ENCODE measurements at regions not wholly inside any gene's neighbourhood (a gene's known extent, or its start where the extent isn't known, plus 50 kb on each side); places are given as distances from the start of the nearest gene placed in this dataset.

DNA sequence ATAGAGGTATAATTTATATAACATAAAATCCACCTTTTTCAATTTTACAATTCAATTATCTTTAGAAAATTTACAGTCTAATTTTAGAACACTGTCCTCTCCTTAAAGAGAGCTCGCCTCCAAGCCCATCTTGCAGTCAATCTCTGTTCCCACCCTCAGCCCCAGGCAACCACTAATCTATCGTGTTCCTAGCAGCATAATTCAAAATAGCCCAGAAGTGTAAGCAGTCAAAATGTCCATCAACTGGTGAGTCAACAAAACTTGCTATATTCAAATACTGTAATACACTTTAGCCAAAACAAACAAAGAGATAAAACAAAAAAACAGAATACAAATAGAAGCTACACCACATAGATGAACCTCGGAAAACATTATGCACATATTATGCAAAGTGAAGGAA, 1006.8 kb upstream of the EEF2KMT start:
- no peak for DNase-seq (ENCODE audit: extremely low spot score)
- ChIA-PET POLR2A (no interaction called here), CTCF (interaction anchor here (0.6 kb wide), 1 partner anchor 985 kb away, joined by 3 read pairs; no protein-coding TSS in a partner anchor)
- no peak for TF ChIP-seq LEF1 (IDR thresholded peaks at IDR 0.05; ENCODE audit: borderline replicate concordance)
- no peak for TF ChIP-seq ELF4 (IDR thresholded peaks at IDR 0.05)
- no peak for TF ChIP-seq SP1 (IDR thresholded peaks at IDR 0.05)
- TF ChIP-seq HDGF (IDR thresholded peaks at IDR 0.05; ENCODE audit: borderline replicate concordance): no peak
- no peak for TF ChIP-seq NFRKB (IDR thresholded peaks at IDR 0.05)
- no peak for TF ChIP-seq FOXM1 (IDR thresholded peaks at IDR 0.05; ENCODE audit: borderline replicate concordance)
- no peak for TF ChIP-seq FOXK2 (IDR thresholded peaks at IDR 0.05)
- no peak for TF ChIP-seq SUZ12 (IDR thresholded peaks at IDR 0.05)
- no peak for TF ChIP-seq FOXA1 (IDR thresholded peaks at IDR 0.05)
- no peak for TF ChIP-seq L3MBTL2 (conservative IDR thresholded peaks at IDR 0.05)
- no peak for TF ChIP-seq TARDBP (IDR thresholded peaks at IDR 0.05)
- no peak for TF ChIP-seq ZNF384 (IDR thresholded peaks at IDR 0.05)
- TF ChIP-seq CTBP1 (IDR thresholded peaks at IDR 0.05; ENCODE audit: borderline replicate concordance): no peak
- TF ChIP-seq, protein P1, sequence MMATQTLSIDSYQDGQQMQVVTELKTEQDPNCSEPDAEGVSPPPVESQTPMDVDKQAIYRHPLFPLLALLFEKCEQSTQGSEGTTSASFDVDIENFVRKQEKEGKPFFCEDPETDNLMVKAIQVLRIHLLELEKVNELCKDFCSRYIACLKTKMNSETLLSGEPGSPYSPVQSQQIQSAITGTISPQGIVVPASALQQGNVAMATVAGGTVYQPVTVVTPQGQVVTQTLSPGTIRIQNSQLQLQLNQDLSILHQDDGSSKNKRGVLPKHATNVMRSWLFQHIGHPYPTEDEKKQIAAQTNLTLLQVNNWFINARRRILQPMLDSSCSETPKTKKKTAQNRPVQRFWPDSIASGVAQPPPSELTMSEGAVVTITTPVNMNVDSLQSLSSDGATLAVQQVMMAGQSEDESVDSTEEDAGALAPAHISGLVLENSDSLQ (IDR thresholded peaks at IDR 0.05): no peak
- TF ChIP-seq ARNT (IDR thresholded peaks at IDR 0.05): no peak
- TF ChIP-seq BHLHE40 (IDR thresholded peaks at IDR 0.05; ENCODE audit: borderline replicate concordance): no peak

DNA sequence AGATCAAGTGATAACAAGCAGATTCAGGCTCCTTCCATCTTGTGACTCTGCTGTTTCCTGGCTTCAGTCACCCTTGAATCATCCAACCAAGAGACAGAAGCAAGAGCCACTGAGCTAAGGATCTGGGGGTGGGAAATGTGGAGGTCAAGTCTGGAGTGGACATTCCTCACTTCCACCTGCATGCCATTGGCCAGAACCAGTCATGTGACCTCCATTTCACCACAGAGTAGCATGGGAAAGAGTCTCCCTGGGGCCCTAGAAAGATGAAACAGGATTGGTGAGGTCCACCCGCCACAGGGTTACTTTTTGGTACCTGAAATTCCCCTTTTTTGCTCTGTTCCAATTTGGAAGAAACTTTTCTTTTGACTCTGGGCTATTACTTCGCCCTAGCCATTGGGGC, 1006.0 kb upstream of the EEF2KMT start:
- CTCF ChIA-PET: no interaction called here
- TF ChIP-seq L3MBTL2 (conservative IDR thresholded peaks at IDR 0.05): no peak
- no peak for TF ChIP-seq ELF4 (IDR thresholded peaks at IDR 0.05)
- no peak for TF ChIP-seq FOXA1 (IDR thresholded peaks at IDR 0.05)
- TF ChIP-seq FOXK2 (IDR thresholded peaks at IDR 0.05): no peak
- no peak for TF ChIP-seq SUZ12 (IDR thresholded peaks at IDR 0.05)
- TF ChIP-seq ZNF384 (IDR thresholded peaks at IDR 0.05): no peak
- TF ChIP-seq TARDBP (IDR thresholded peaks at IDR 0.05): no peak
- no peak for TF ChIP-seq BHLHE40 (IDR thresholded peaks at IDR 0.05; ENCODE audit: borderline replicate concordance)
- TF ChIP-seq HDGF (IDR thresholded peaks at IDR 0.05; ENCODE audit: borderline replicate concordance): no peak
- no peak for TF ChIP-seq NFRKB (IDR thresholded peaks at IDR 0.05)
- TF ChIP-seq ARNT (IDR thresholded peaks at IDR 0.05): no peak
- no peak for TF ChIP-seq SP1 (IDR thresholded peaks at IDR 0.05)
- no peak for DNase-seq (ENCODE audit: extremely low spot score)
- POLR2A ChIA-PET: no interaction called here

DNA sequence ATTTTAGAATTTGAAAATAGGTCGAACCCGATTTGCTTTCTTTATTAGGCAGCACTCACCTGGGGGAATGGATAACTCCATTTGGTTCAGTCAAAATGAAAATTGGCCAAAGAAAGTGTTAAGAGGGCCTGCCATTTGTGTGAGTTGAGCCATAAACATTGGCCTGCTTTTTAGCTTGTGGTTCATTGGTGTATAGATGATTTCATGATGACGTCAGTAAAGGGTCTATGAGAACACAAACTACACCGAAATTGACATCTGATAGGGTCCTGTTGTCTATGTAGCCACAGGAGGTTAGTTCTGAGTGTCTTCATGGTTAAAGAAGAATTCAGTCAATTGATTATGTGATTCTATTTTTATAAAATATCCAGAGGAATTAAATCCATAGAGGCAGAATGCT, 1001.5 kb upstream of the EEF2KMT start:
- DNase-seq (ENCODE audit: extremely low spot score): no peak
- POLR2A ChIA-PET: no interaction called here
- no peak for TF ChIP-seq LEF1 (IDR thresholded peaks at IDR 0.05; ENCODE audit: borderline replicate concordance)
- TF ChIP-seq FOXA1 (IDR thresholded peaks at IDR 0.05): no peak
- no peak for TF ChIP-seq FOXM1 (IDR thresholded peaks at IDR 0.05; ENCODE audit: borderline replicate concordance)
- TF ChIP-seq SP1 (IDR thresholded peaks at IDR 0.05): no peak
- no peak for TF ChIP-seq FOXK2 (IDR thresholded peaks at IDR 0.05)
- TF ChIP-seq HDGF (IDR thresholded peaks at IDR 0.05; ENCODE audit: borderline replicate concordance): no peak
- TF ChIP-seq BHLHE40 (IDR thresholded peaks at IDR 0.05; ENCODE audit: borderline replicate concordance): no peak
- no peak for TF ChIP-seq ELF4 (IDR thresholded peaks at IDR 0.05)
- no peak for TF ChIP-seq TARDBP (IDR thresholded peaks at IDR 0.05)
- CTCF ChIA-PET: no interaction called here

DNA sequence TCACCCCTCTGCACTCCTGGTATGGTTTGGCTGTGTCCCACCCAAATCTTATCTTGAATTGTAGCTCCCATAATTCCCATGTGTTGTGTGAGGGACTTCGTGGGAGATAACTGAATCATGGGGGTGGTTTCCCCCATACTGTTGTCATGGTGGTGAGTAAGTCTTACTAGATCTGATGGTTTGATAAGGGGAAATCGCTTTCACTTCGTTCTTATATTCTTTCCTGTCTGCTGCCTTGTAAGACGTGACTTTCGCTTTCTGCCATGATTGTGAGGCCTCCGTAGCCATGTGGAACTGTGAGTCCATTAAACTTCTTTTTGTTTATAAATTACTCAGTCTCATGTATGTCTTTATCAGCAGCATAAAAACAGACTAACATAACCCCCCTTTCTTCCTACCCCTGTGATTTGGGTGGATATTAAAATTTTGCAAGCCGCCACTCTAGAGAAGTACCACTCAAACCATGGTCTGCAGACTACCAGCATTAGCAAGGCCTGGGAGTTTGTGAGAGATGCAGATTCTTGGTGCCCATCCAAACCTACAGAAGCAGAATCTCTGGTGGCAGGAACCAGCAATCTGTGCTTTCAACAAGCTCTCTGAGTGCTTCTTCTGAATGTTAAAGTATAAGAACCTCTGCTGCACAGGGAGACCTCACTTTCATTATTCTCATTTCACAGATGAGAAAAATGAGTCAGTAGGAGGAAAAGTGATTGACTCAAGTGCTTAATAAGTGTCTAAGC, 999.5 kb upstream of the EEF2KMT start:
- TF ChIP-seq FOXA1 (IDR thresholded peaks at IDR 0.05) (no peak), ZNF384 (IDR thresholded peaks at IDR 0.05) (no peak), ARNT (IDR thresholded peaks at IDR 0.05) (no peak), NFRKB (IDR thresholded peaks at IDR 0.05) (no peak), TARDBP (IDR thresholded peaks at IDR 0.05) (no peak), LEF1 (IDR thresholded peaks at IDR 0.05; ENCODE audit: borderline replicate concordance) (no peak), FOXK2 (IDR thresholded peaks at IDR 0.05) (no peak), HDGF (IDR thresholded peaks at IDR 0.05; ENCODE audit: borderline replicate concordance) (no peak), BHLHE40 (IDR thresholded peaks at IDR 0.05; ENCODE audit: borderline replicate concordance) (no peak), ELF4 (IDR thresholded peaks at IDR 0.05) (no peak), CTBP1 (IDR thresholded peaks at IDR 0.05; ENCODE audit: borderline replicate concordance) (no peak), SP1 (IDR thresholded peaks at IDR 0.05) (no peak)
- no peak for DNase-seq (ENCODE audit: extremely low spot score)
- POLR2A ChIA-PET: no interaction called here
- CTCF ChIA-PET: no interaction called here

DNA sequence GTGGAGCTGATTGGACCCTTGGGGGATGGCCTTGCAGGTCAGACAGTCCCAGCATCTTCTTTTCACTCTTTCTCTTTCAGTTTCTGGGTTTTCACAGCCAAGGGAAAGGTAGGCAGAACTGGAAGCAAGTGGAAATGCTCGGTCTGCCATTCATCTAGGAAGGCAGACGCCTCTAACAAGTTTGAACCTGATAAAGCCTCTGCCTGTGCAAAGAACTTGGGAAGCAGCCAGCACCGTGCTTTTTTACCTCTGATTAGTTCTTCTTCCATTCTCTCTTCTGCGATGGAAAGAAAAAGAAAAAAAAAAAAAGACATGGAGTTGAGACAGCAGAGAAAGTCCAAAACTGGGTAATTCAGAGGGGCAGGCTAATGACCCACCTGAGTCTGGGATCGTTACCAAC, 997.8 kb upstream of the EEF2KMT start:
- POLR2A ChIA-PET: no interaction called here
- TF ChIP-seq HDGF (IDR thresholded peaks at IDR 0.05; ENCODE audit: borderline replicate concordance): no peak
- no peak for TF ChIP-seq ZNF384 (IDR thresholded peaks at IDR 0.05)
- TF ChIP-seq FOXK2 (IDR thresholded peaks at IDR 0.05): no peak
- TF ChIP-seq SUZ12 (IDR thresholded peaks at IDR 0.05): no peak
- TF ChIP-seq BHLHE40 (IDR thresholded peaks at IDR 0.05; ENCODE audit: borderline replicate concordance): no peak
- no peak for DNase-seq (ENCODE audit: extremely low spot score)
- CTCF ChIA-PET: no interaction called here

DNA sequence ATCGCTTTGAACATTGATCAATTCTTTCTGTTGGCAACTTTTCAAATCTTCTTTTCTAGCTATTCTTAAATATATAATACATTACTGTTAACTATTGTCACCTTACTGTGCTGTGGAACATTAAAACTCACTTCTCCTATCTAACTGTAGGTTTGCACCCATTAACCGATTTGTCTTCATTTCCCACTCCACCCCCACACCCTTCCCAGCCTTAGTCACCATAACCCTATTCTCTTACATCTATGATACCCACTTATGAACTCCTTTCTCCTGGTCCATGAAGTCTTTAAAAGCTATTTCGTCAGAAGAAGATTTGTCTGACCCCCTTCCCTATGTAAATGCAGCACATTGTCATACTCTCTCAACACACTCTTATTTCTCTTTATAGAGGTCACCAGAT, 993.4 kb upstream of the EEF2KMT start:
- TF ChIP-seq ARNT (IDR thresholded peaks at IDR 0.05): no peak
- DNase-seq (ENCODE audit: extremely low spot score): no peak
- ChIA-PET CTCF (no interaction called here), POLR2A (no interaction called here)

DNA sequence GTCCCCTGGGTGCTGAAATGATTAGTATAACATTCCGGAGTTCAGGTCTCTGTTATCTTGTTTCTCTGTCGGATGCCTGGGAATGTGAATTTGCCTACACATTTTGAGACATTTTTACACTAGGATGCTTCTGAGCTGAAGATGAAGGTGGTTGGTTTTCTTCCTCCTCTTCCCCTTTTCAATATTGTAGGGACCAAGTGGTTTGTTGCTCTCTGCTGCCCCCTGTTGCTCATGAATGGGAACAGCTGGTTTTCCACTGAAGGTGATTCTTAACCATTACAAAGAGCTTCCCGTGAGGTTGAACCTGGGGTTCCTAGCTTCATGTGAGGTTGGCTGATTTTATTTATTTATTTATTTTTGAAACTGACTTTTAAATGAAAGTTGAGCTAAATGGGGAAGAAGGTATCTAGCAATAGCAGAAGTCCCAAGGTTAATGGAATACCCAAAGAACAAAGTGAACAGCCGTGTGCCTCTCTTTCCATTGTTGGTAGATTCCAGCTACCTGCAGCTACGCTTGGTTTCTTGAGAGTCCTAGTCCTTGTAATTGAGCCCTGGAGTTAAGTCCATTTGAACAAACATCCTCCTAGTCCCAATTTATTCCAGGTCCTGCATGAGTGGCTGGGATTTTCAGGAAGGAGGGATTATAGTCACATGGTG, 983.9 kb upstream of the EEF2KMT start:
- peak; percentile 46 for DNase-seq (ENCODE audit: extremely low spot score)
- POLR2A ChIA-PET: no interaction called here
- no peak for TF ChIP-seq ZNF384 (IDR thresholded peaks at IDR 0.05)
- TF ChIP-seq ARNT (IDR thresholded peaks at IDR 0.05): no peak
- TF ChIP-seq L3MBTL2 (conservative IDR thresholded peaks at IDR 0.05): no peak
- TF ChIP-seq CTBP1 (IDR thresholded peaks at IDR 0.05; ENCODE audit: borderline replicate concordance): no peak
- no peak for TF ChIP-seq SP1 (IDR thresholded peaks at IDR 0.05)
- no peak for TF ChIP-seq FOXM1 (IDR thresholded peaks at IDR 0.05; ENCODE audit: borderline replicate concordance)
- no peak for TF ChIP-seq FOXA1 (IDR thresholded peaks at IDR 0.05)
- no peak for TF ChIP-seq FOXK2 (IDR thresholded peaks at IDR 0.05)
- no peak for TF ChIP-seq SUZ12 (IDR thresholded peaks at IDR 0.05)
- TF ChIP-seq ELF4 (IDR thresholded peaks at IDR 0.05): no peak
- TF ChIP-seq, protein P1 (IDR thresholded peaks at IDR 0.05): no peak
- TF ChIP-seq BHLHE40 (IDR thresholded peaks at IDR 0.05; ENCODE audit: borderline replicate concordance): no peak
- no peak for TF ChIP-seq HDGF (IDR thresholded peaks at IDR 0.05; ENCODE audit: borderline replicate concordance)
- no peak for TF ChIP-seq LEF1 (IDR thresholded peaks at IDR 0.05; ENCODE audit: borderline replicate concordance)
- TF ChIP-seq NFRKB (IDR thresholded peaks at IDR 0.05): no peak
- no peak for TF ChIP-seq TARDBP (IDR thresholded peaks at IDR 0.05)
- CTCF ChIA-PET: interaction anchor here (1.1 to 1.3 kb wide), 2 partner anchors 24 to 65 kb away, joined by 3 to 5 read pairs; no protein-coding TSS in a partner anchor
